Liver (tissue), 8 donors: ENCODE measurements at regions not wholly inside any gene's neighbourhood (a gene's known extent, or its start where the extent isn't known, plus 50 kb on each side); places are given as distances from the start of the nearest gene placed in this dataset.

Experiments
- DNase-seq: peaks from one replicate; pipeline ENCODE4 v3.0.0-alpha.2; 2017; ENCODE audit warnings: low spot score
- H3K27ac ChIP-seq, 2 donors: one replicate each; pipeline ENCODE4 v1.7.0; 2013; ENCODE audit warnings: inconsistent platforms in 2 of 2, low read length in 2 of 2, control low read depth in 1 of 2, low read depth in 1 of 2, mild to moderate bottlenecking in 1 of 2
- H3K27me3 ChIP-seq, 4 donors: one replicate each; pipeline versions ENCODE4 v1.6.1 to v1.7.0; 2013; ENCODE audit warnings: low read length in 3 of 4, inconsistent platforms in 1 of 4, mild to moderate bottlenecking in 1 of 4, moderate library complexity in 1 of 4; ENCODE audit not compliant: control insufficient read depth in 4 of 4, insufficient read depth in 4 of 4
- H3K36me3 ChIP-seq, 4 donors: one replicate each; pipeline versions ENCODE4 v1.6.1 to v1.7.0; 2013; ENCODE audit warnings: low read length in 3 of 4, mild to moderate bottlenecking in 3 of 4, low read depth in 1 of 4, moderate library complexity in 1 of 4; ENCODE audit not compliant: control insufficient read depth in 4 of 4, insufficient read depth in 3 of 4
- H3K4me1 ChIP-seq, 4 donors: one replicate each; pipeline versions ENCODE4 v1.6.1 to v1.7.0; 2013; ENCODE audit warnings: low read length in 3 of 4, mild to moderate bottlenecking in 3 of 4, moderate library complexity in 1 of 4; ENCODE audit not compliant: control insufficient read depth in 4 of 4, insufficient read depth in 4 of 4
- H3K4me3 ChIP-seq, 3 donors: one replicate each; pipeline versions ENCODE4 v1.6.1 to v1.7.0; 2013; ENCODE audit warnings: low read length in 3 of 3, control low read depth in 1 of 3, low read depth in 1 of 3, mild to moderate bottlenecking in 1 of 3
- H3K9ac ChIP-seq, 2 donors: one replicate each; pipeline ENCODE4 v1.7.0; 2013; ENCODE audit warnings: low read length in 2 of 2, mild to moderate bottlenecking in 2 of 2, moderate library complexity in 2 of 2, control low read depth in 1 of 2, low read depth in 1 of 2
- H3K9me3 ChIP-seq, 4 donors: one replicate each; pipeline versions ENCODE4 v1.6.1 to v1.7.0; 2013; ENCODE audit warnings: low read length in 3 of 4; ENCODE audit not compliant: control insufficient read depth in 4 of 4
- ATF3 ChIP-seq: IDR thresholded peaks from 2 replicates; pipeline ENCODE4 v1.6.1; 2016; ENCODE audit warnings: antibody characterized with exemption
- CTCF ChIP-seq: fragments of 150-350 bp; IDR thresholded peaks from 2 replicates; pipeline ENCODE4 v1.5.1; 2017; ENCODE audit warnings: improper control_type of control experiment, low read depth, low read length; ENCODE audit not compliant: missing input control
- EGR1 ChIP-seq, 2 donors: IDR thresholded peaks; 2 replicates each; pipeline ENCODE4 v1.6.1; 2016 to 2018; ENCODE audit warnings: antibody characterized with exemption in 2 of 2, low read depth in 2 of 2
- FOXA1 ChIP-seq: IDR thresholded peaks from 2 replicates; pipeline ENCODE4 v1.6.1; 2016; ENCODE audit warnings: antibody characterized with exemption
- FOXA2 ChIP-seq: IDR thresholded peaks from 2 replicates; pipeline ENCODE4 v1.6.1; 2016; ENCODE audit warnings: antibody characterized with exemption
- GABPA ChIP-seq, 2 donors: IDR thresholded peaks in 1 of 2; conservative IDR thresholded peaks in 1 of 2; 2 replicates each; pipeline ENCODE4 v1.6.1; 2016; ENCODE audit warnings: antibody characterized with exemption in 2 of 2, mild to moderate bottlenecking in 1 of 2, moderate library complexity in 1 of 2
- HNF4A ChIP-seq, 2 donors: conservative IDR thresholded peaks; 2 replicates each; pipeline ENCODE4 v1.6.1; 2016; ENCODE audit warnings: antibody characterized with exemption in 2 of 2, mild to moderate bottlenecking in 2 of 2
- HNF4G ChIP-seq: IDR thresholded peaks from 2 replicates; pipeline ENCODE4 v1.6.1; 2016; ENCODE audit warnings: antibody characterized with exemption
- JUND ChIP-seq, 2 donors: IDR thresholded peaks; 2 replicates each; pipeline ENCODE4 v1.6.1; 2016; ENCODE audit warnings: antibody characterized with exemption in 2 of 2
- NR2F2 ChIP-seq: IDR thresholded peaks from 2 replicates; pipeline ENCODE4 v1.6.1; 2016; ENCODE audit warnings: antibody characterized with exemption
- RAD21 ChIP-seq, 2 donors: IDR thresholded peaks; 2 replicates each; pipeline ENCODE4 v1.6.1; 2016; ENCODE audit warnings: antibody characterized with exemption in 2 of 2, mild to moderate bottlenecking in 2 of 2
- REST ChIP-seq: IDR thresholded peaks from 2 replicates; pipeline ENCODE4 v1.6.1; 2016; ENCODE audit warnings: antibody characterized with exemption, mild to moderate bottlenecking
- RXRA ChIP-seq, 2 donors: IDR thresholded peaks; 2 replicates each; pipeline ENCODE4 v1.6.1; 2017 to 2018; ENCODE audit warnings: antibody characterized with exemption in 2 of 2, mild to moderate bottlenecking in 1 of 2
- SP1 ChIP-seq: IDR thresholded peaks from 2 replicates; pipeline ENCODE4 v1.6.1; 2018; ENCODE audit warnings: antibody characterized with exemption, mild to moderate bottlenecking
- TAF1 ChIP-seq: conservative IDR thresholded peaks from 2 replicates; pipeline ENCODE4 v1.6.1; 2016; ENCODE audit warnings: antibody characterized with exemption, mild to moderate bottlenecking
- YY1 ChIP-seq: IDR thresholded peaks from 2 replicates; pipeline ENCODE4 v1.6.1; 2016; ENCODE audit warnings: antibody characterized with exemption, mild to moderate bottlenecking
- ZBTB33 ChIP-seq: IDR thresholded peaks from 2 replicates; pipeline ENCODE4 v1.6.1; 2016; ENCODE audit warnings: antibody characterized with exemption
- WGBS: extraction: QIAGEN DNeasy Blood & Tissue Kit; methylation state at CpG from one replicate; pipeline ENCODE4 v1.1.7; 2013; 5-methylcytosine and 5-hydroxymethylcytosine counted together
- donor health status: healthy.
- donor health status: healthy.
- donor health status: healthy.
- donor health status: healthy.
- donor health status: healthy.

- Histone ChIP-seq H3K9ac (no peak overlapping the region), H3K27me3 (no peaks in the 10 kb centered on the region), H3K4me1 (no peaks in the 10 kb centered on the region), H3K27ac (no peak overlapping the region), H3K9me3 (peaks cover 0 to 4% (median 0%) of the 10 kb centered on the region in 4 donors), H3K36me3 (no peaks in the 10 kb centered on the region), H3K4me3 (no peak overlapping the region)
- 54% methylated on average over 3 of the region's 3 CpGs for WGBS
- TF ChIP-seq EGR1 (IDR thresholded peaks at IDR 0.05; ENCODE audit: low read depth in 2 of 2) (no peak), CTCF (no peak), GABPA (IDR thresholded peaks at IDR 0.05 in 1 of 2, conservative IDR thresholded peaks at IDR 0.05 in 1 of 2) (no peak), FOXA1 (no peak), JUND (IDR thresholded peaks at IDR 0.05) (no peak), TAF1 (no peak), ZBTB33 (no peak), REST (no peak), RAD21 (IDR thresholded peaks at IDR 0.05) (no peak), YY1 (no peak), RXRA (IDR thresholded peaks at IDR 0.05) (no peak), FOXA2 (no peak), HNF4A (conservative IDR thresholded peaks at IDR 0.05) (no peak), SP1 (no peak), ATF3 (no peak)
- DNase-seq, result no peak
Measured at GRCh38 chr14:36245223-36245622, 68.7 kb upstream of the PTCSC3 start.

GRCh38 chr14:36243183-36243582, 66.7 kb upstream of the PTCSC3 start:
- H3K27me3 ChIP-seq, result no peaks in the 10 kb centered on the region
- WGBS, result 80% methylated on average over 1 of the region's 1 CpG
- no peak overlapping the region for H3K4me3 ChIP-seq
- no peak for DNase-seq
- no peaks in the 10 kb centered on the region for H3K4me1 ChIP-seq
- H3K27ac ChIP-seq, result no peak overlapping the region
- H3K9ac ChIP-seq, result no peak overlapping the region
- no peaks in the 10 kb centered on the region for H3K36me3 ChIP-seq
- TF ChIP-seq GABPA (IDR thresholded peaks at IDR 0.05 in 1 of 2, conservative IDR thresholded peaks at IDR 0.05 in 1 of 2) (no peak), FOXA2 (no peak), NR2F2 (no peak), CTCF (no peak), HNF4G (no peak), ZBTB33 (no peak)
- no peaks in the 10 kb centered on the region for H3K9me3 ChIP-seq
